DOHH2 (cell line): ENCODE measurements at regions not wholly inside any gene's neighbourhood (a gene's known extent, or its start where the extent isn't known, plus 50 kb on each side); places are given as distances from the start of the nearest gene placed in this dataset.

Experiments used
- H3F3A ChIP-seq: fragments of 200-600 bp; sonication (generic), shearing (Covaris generic); 2 replicates; pipeline ENCODE4 v1.6.0; 2016; ENCODE audit warnings: antibody characterized with exemption, mild to moderate bottlenecking; ENCODE audit not compliant: control insufficient read depth, insufficient read depth
- H3K27ac ChIP-seq: fragments of 200-600 bp; sonication (generic); 2 replicates; pipeline ENCODE4 v1.5.1; 2014; ENCODE audit warnings: low read depth, mild to moderate bottlenecking, low read length, moderate library complexity
- H3K27me3 ChIP-seq: fragments of 200-600 bp; sonication (generic); 2 replicates; pipeline ENCODE4 v1.6.1; 2014; ENCODE audit warnings: mild to moderate bottlenecking, low read length, mixed read lengths; ENCODE audit not compliant: control insufficient read depth
- H3K36me3 ChIP-seq: fragments of 200-600 bp; sonication (generic); 2 replicates; pipeline ENCODE4 v1.6.1; 2014; ENCODE audit warnings: mild to moderate bottlenecking, low read length, moderate library complexity, mixed read lengths; ENCODE audit not compliant: control insufficient read depth
- H3K4me1 ChIP-seq: fragments of 200-600 bp; sonication (generic); 2 replicates; pipeline ENCODE4 v1.6.1; 2014; ENCODE audit warnings: mild to moderate bottlenecking, low read length, mixed read lengths; ENCODE audit not compliant: control insufficient read depth
- H3K4me2 ChIP-seq: fragments of 200-600 bp; sonication (generic); 2 replicates; pipeline ENCODE4 v1.6.0; 2014; ENCODE audit warnings: mild to moderate bottlenecking, low read length, moderate library complexity
- H3K4me3 ChIP-seq: fragments of 200-600 bp; sonication (generic); 2 replicates; pipeline ENCODE4 v1.5.1; 2014; ENCODE audit warnings: mild to moderate bottlenecking, low read length, mixed read lengths
- H3K79me2 ChIP-seq: fragments of 200-600 bp; sonication (generic); 2 replicates; pipeline ENCODE4 v1.6.1; 2014; ENCODE audit warnings: mild to moderate bottlenecking, low read length, mixed read lengths; ENCODE audit not compliant: control insufficient read depth
- H3K9me2 ChIP-seq: fragments of 200-600 bp; sonication (generic); replicated peaks from 2 replicates; pipeline ENCODE4 v1.6.1; 2014; ENCODE audit warnings: mild to moderate bottlenecking, low read length, mixed read lengths; ENCODE audit not compliant: control insufficient read depth
- H3K9me3 ChIP-seq: fragments of 200-600 bp; sonication (generic); 2 replicates; pipeline ENCODE4 v1.6.1; 2014; ENCODE audit warnings: antibody characterized with exemption, low read length, mixed read lengths; ENCODE audit not compliant: control insufficient read depth, insufficient read depth
- H4K20me1 ChIP-seq: fragments of 200-600 bp; sonication (generic); 2 replicates; pipeline ENCODE4 v1.6.0; 2014; ENCODE audit warnings: low read depth, mild to moderate bottlenecking, antibody characterized with exemption, low read length, moderate library complexity; ENCODE audit not compliant: control insufficient read depth, insufficient read depth
- EZH2phosphoT487 ChIP-seq: fragments of 200-600 bp; sonication (generic); IDR thresholded peaks from 2 replicates; pipeline ENCODE4 v1.6.1; 2017; ENCODE audit warnings: borderline replicate concordance, mild to moderate bottlenecking, antibody characterized with exemption, low read length, moderate library complexity, mixed read lengths
- TF ChIP-seq, protein P1 (sequence below): fragments of 200-600 bp; sonication (generic); IDR thresholded peaks from one replicate; pipeline ENCODE4 v1.5.1; 2014; ENCODE audit warnings: antibody characterized with exemption, mild to moderate bottlenecking, low read depth, low read length; ENCODE audit not compliant: poor library complexity, severe bottlenecking

DNA sequence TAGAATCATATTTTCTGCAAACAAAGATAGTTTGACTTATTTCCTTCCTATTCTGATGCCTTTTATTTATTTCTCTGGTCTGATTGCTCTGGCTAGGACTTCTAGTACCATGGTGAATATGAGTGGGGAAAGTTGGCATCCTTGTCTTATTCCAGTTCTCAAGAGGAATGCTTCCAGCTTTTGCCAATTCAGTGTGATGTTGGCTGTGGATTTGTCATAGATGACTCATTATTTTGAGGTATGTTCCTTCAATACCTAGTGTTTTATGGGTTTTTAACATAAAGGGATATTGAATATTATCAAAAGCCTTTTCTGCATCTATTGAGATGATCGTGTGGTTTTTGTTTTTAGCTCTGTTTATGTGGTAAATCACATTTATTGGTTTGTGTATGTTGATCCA is 139.4 kb upstream of the CNTN1 start:
- Histone ChIP-seq H3K27ac (no peak overlapping the region), H3K4me2 (no peak overlapping the region), H3K79me2 (no peaks in the 10 kb centered on the region), H3K9me2 (no peaks in the 10 kb centered on the region), H3F3A (no peaks in the 10 kb centered on the region), H3K9me3 (no peaks in the 10 kb centered on the region), H3K4me1 (no peaks in the 10 kb centered on the region), H3K27me3 (no peaks in the 10 kb centered on the region), H4K20me1 (no peaks in the 10 kb centered on the region), H3K36me3 (no peaks in the 10 kb centered on the region), H3K4me3 (no peak overlapping the region)
- TF ChIP-seq, protein P1, sequence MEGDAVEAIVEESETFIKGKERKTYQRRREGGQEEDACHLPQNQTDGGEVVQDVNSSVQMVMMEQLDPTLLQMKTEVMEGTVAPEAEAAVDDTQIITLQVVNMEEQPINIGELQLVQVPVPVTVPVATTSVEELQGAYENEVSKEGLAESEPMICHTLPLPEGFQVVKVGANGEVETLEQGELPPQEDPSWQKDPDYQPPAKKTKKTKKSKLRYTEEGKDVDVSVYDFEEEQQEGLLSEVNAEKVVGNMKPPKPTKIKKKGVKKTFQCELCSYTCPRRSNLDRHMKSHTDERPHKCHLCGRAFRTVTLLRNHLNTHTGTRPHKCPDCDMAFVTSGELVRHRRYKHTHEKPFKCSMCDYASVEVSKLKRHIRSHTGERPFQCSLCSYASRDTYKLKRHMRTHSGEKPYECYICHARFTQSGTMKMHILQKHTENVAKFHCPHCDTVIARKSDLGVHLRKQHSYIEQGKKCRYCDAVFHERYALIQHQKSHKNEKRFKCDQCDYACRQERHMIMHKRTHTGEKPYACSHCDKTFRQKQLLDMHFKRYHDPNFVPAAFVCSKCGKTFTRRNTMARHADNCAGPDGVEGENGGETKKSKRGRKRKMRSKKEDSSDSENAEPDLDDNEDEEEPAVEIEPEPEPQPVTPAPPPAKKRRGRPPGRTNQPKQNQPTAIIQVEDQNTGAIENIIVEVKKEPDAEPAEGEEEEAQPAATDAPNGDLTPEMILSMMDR = no peak
- no peak for TF ChIP-seq EZH2phosphoT487

DNA sequence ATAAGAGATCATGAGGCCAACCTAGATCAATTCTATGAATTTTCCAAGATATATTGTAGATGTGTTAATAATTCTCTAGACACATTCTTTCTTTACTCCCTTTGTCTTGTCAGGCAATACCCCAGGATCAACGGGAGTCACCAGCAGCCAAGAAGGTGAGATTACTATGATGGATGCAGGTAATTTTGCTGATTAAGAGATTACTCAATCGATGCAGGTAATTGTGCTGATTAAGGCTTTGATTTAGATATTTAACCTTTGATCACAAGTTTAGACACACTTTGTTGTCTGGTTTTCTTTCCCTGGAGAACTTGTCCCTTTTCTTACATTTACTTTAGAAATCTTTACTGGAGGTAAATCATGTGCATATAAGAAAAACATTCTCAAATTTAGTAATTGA is 134.3 kb upstream of the CNTN1 start:
- TF ChIP-seq, protein P1 = no peak
- TF ChIP-seq EZH2phosphoT487 = no peak
- H3K27ac ChIP-seq = no peak overlapping the region
- H3K9me2 ChIP-seq = no peaks in the 10 kb centered on the region
- H3K36me3 ChIP-seq = no peaks in the 10 kb centered on the region
- no peaks in the 10 kb centered on the region for H4K20me1 ChIP-seq
- no peak overlapping the region for H3K4me2 ChIP-seq
- H3K9me3 ChIP-seq = no peaks in the 10 kb centered on the region
- no peaks in the 10 kb centered on the region for H3K79me2 ChIP-seq
- H3K4me3 ChIP-seq = no peak overlapping the region
- no peaks in the 10 kb centered on the region for H3K27me3 ChIP-seq
- H3K4me1 ChIP-seq = no peaks in the 10 kb centered on the region
- no peaks in the 10 kb centered on the region for H3F3A ChIP-seq

DNA sequence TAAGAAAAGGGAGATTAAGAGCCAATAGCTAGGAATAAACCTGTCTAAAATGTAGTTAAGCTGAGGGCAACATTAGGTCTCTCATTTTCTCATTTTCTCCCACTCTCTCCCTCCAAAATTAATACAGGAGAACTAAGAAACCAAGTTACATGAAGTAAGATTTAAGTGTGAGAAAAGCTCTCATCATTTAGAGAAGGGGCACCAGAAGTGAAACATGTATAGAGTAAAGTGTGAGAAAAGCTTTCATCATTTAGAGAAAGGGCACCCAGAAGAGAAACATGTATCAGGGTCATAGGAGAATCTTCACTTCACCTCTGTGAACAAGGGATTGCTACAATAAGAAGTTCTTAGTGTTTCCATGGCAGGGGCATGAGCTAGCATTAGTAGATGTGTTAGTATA is 132.4 kb upstream of the CNTN1 start:
- no peak overlapping the region for H3K4me3 ChIP-seq
- H3K79me2 ChIP-seq = no peaks in the 10 kb centered on the region
- no peak overlapping the region for H3K27ac ChIP-seq
- no peaks in the 10 kb centered on the region for H3K36me3 ChIP-seq
- no peaks in the 10 kb centered on the region for H4K20me1 ChIP-seq
- no peaks in the 10 kb centered on the region for H3K4me1 ChIP-seq
- no peaks in the 10 kb centered on the region for H3K9me2 ChIP-seq
- TF ChIP-seq, protein P1 = no peak
- no peak for TF ChIP-seq EZH2phosphoT487
- H3K27me3 ChIP-seq = no peaks in the 10 kb centered on the region
- H3K9me3 ChIP-seq = no peaks in the 10 kb centered on the region
- H3F3A ChIP-seq = no peaks in the 10 kb centered on the region
- H3K4me2 ChIP-seq = no peak overlapping the region

DNA sequence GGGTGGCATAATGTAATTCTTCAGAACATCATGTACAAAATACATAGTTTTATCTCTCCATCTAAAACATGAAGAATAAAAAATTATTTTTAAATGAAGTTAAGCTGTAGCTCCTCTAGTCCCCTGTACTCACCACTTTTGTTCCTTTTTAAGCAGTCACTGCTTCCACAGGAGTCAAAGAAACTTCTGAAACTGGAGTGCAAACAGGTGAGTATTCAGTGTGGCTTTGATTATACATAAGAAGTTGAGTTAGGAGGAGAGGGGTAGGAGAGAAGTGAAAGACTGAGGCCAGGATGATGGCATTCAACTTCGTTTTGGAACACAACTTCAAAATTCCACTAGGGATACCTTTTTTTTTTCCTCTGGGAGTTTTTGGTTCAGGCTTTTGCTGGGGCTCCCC is 131.4 kb upstream of the CNTN1 start:
- no peak overlapping the region for H3K4me3 ChIP-seq
- H3K4me2 ChIP-seq = no peak overlapping the region
- H4K20me1 ChIP-seq = no peaks in the 10 kb centered on the region
- H3K27ac ChIP-seq = no peak overlapping the region
- no peaks in the 10 kb centered on the region for H3K36me3 ChIP-seq
- peaks cover 5% of the 10 kb centered on the region; the same call in 1 of the 2 replicates for H3K4me1 ChIP-seq
- no peaks in the 10 kb centered on the region for H3K9me2 ChIP-seq
- no peak for TF ChIP-seq EZH2phosphoT487
- TF ChIP-seq, protein P1 = no peak
- H3F3A ChIP-seq = no peaks in the 10 kb centered on the region
- no peaks in the 10 kb centered on the region for H3K9me3 ChIP-seq
- H3K27me3 ChIP-seq = no peaks in the 10 kb centered on the region
- no peaks in the 10 kb centered on the region for H3K79me2 ChIP-seq
